ENCODE measurements at regions not wholly inside any gene's neighbourhood (a gene's known extent, or its start where the extent isn't known, plus 50 kb on each side); places are given as distances from the start of the nearest gene placed in this dataset.

- no peaks in the 10 kb centered on the region for H3K9me3 Mint-ChIP-seq (ENCODE audit: unreplicated experiment)
- intact Hi-C loops (cut with micrococcal nuclease), result no loop called here
- H3K27me3 Mint-ChIP-seq (ENCODE audit: insufficient read depth, unreplicated experiment), result no peaks in the 10 kb centered on the region
- CTCF ChIA-PET, result no interaction called here
- POLR2A ChIA-PET, result no interaction called here
- H3K36me3 Mint-ChIP-seq (ENCODE audit: insufficient read depth, unreplicated experiment), result no peaks in the 10 kb centered on the region
- no TSS peak for BruUV-seq (replicated peaks)
- H3K4me1 Mint-ChIP-seq (ENCODE audit: insufficient read depth, unreplicated experiment), result peaks cover 6% of the 10 kb centered on the region
- H3K4me3 Mint-ChIP-seq (ENCODE audit: unreplicated experiment), result no peak overlapping the region
- no peak overlapping the region for H3K27ac Mint-ChIP-seq (ENCODE audit: low read depth, unreplicated experiment)
- no peak for TF ChIP-seq CTCF (IDR thresholded peaks at IDR 0.05; ENCODE audit: unreplicated experiment)
- DNase-seq (ENCODE audit: unreplicated experiment), result no peak
These were observed 569.1 kb downstream of the TBL1XR1 start for GRCh38 chr3:176628101-176628639.

- BruUV-seq (replicated peaks), result no TSS peak
These were observed 573.7 kb downstream of the TBL1XR1 start for GRCh38 chr3:176623468-176624150.

GRCh38 chr3:176619833-176620232 lies 577.4 kb downstream of the TBL1XR1 start:
- no peak for DNase-seq (ENCODE audit: unreplicated experiment)
- Mint-ChIP-seq H3K4me1 (ENCODE audit: insufficient read depth, unreplicated experiment) (no peaks in the 10 kb centered on the region), H3K9me3 (ENCODE audit: unreplicated experiment) (peaks cover 7% of the 10 kb centered on the region), H3K27ac (ENCODE audit: low read depth, unreplicated experiment) (no peak overlapping the region), H3K4me3 (ENCODE audit: unreplicated experiment) (no peak overlapping the region), H3K36me3 (ENCODE audit: insufficient read depth, unreplicated experiment) (no peaks in the 10 kb centered on the region), H3K27me3 (ENCODE audit: insufficient read depth, unreplicated experiment) (no peaks in the 10 kb centered on the region)
- ChIA-PET CTCF (no interaction called here), POLR2A (interaction anchor here (0.6 kb wide), 1 partner anchor 1977 kb away, joined by 3 read pairs; no protein-coding TSS in a partner anchor)
- no TSS peak for BruUV-seq (replicated peaks)
- intact Hi-C loops (cut with micrococcal nuclease), result no loop called here
- no peak for TF ChIP-seq CTCF (IDR thresholded peaks at IDR 0.05; ENCODE audit: unreplicated experiment)

More at GRCh38 chr3:176623468-176624150, 573.7 kb downstream of the TBL1XR1 start:
- H3K27ac Mint-ChIP-seq (ENCODE audit: low read depth, unreplicated experiment), result no peak overlapping the region
- intact Hi-C loops (cut with micrococcal nuclease), result no loop called here
- POLR2A ChIA-PET, result interaction anchor here (0.7 kb wide), 1 partner anchor 8 kb away, joined by 3 read pairs; no protein-coding TSS in a partner anchor
- peaks cover 6% of the 10 kb centered on the region for H3K4me1 Mint-ChIP-seq (ENCODE audit: insufficient read depth, unreplicated experiment)
- CTCF ChIA-PET, result no interaction called here
- no peaks in the 10 kb centered on the region for H3K9me3 Mint-ChIP-seq (ENCODE audit: unreplicated experiment)
- no peaks in the 10 kb centered on the region for H3K36me3 Mint-ChIP-seq (ENCODE audit: insufficient read depth, unreplicated experiment)
- no peaks in the 10 kb centered on the region for H3K27me3 Mint-ChIP-seq (ENCODE audit: insufficient read depth, unreplicated experiment)
- H3K4me3 Mint-ChIP-seq (ENCODE audit: unreplicated experiment), result no peak overlapping the region
- no peak for DNase-seq (ENCODE audit: unreplicated experiment)
- TF ChIP-seq CTCF (IDR thresholded peaks at IDR 0.05; ENCODE audit: unreplicated experiment), result no peak

- H3K27me3 Mint-ChIP-seq (ENCODE audit: insufficient read depth, unreplicated experiment), result no peaks in the 10 kb centered on the region
- no peak overlapping the region for H3K4me3 Mint-ChIP-seq (ENCODE audit: unreplicated experiment)
- H3K4me1 Mint-ChIP-seq (ENCODE audit: insufficient read depth, unreplicated experiment), result no peaks in the 10 kb centered on the region
- ChIA-PET CTCF (interaction anchor here (0.6 to 0.7 kb wide), 2 partner anchors 18 to 335 kb away, joined by 3 read pairs; no protein-coding TSS in a partner anchor), POLR2A (no interaction called here)
- no peak for TF ChIP-seq CTCF (IDR thresholded peaks at IDR 0.05; ENCODE audit: unreplicated experiment)
- H3K27ac Mint-ChIP-seq (ENCODE audit: low read depth, unreplicated experiment), result no peak overlapping the region
- no peak for DNase-seq (ENCODE audit: unreplicated experiment)
- intact Hi-C loops (cut with micrococcal nuclease), result no loop called here
- BruUV-seq (replicated peaks), result no TSS peak
- peaks cover 7% of the 10 kb centered on the region for H3K9me3 Mint-ChIP-seq (ENCODE audit: unreplicated experiment)
- no peaks in the 10 kb centered on the region for H3K36me3 Mint-ChIP-seq (ENCODE audit: insufficient read depth, unreplicated experiment)
These were observed 581.5 kb downstream of the TBL1XR1 start for GRCh38 chr3:176615826-176616225.

All from MCF 10A (cell line).